ENCODE measurements at regions not wholly inside any gene's neighbourhood (a gene's known extent, or its start where the extent isn't known, plus 50 kb on each side); places are given as distances from the start of the nearest gene placed in this dataset.

GRCh38 chr1:188906921-188907641 lies 1570.6 kb downstream of the BRINP3 start:
- no peak overlapping the region for H3K9ac ChIP-seq (ENCODE audit: low read length)
- H3K4me1 ChIP-seq (ENCODE audit: control insufficient read depth, insufficient read depth, low read length), result no peaks in the 10 kb centered on the region
- no peaks in the 10 kb centered on the region for H3K27me3 ChIP-seq (ENCODE audit: control insufficient read depth, insufficient read depth, low read length)
- H3K36me3 ChIP-seq (ENCODE audit: control insufficient read depth, insufficient read depth, low read length), result no peaks in the 10 kb centered on the region
- H3K4me3 ChIP-seq (ENCODE audit: low read length), result no peak overlapping the region
- no peak overlapping the region for H3K27ac ChIP-seq (ENCODE audit: low read depth, low read length)

- H3K27me3 ChIP-seq (ENCODE audit: control insufficient read depth, insufficient read depth, low read length), result no peaks in the 10 kb centered on the region
- no peaks in the 10 kb centered on the region for H3K36me3 ChIP-seq (ENCODE audit: control insufficient read depth, insufficient read depth, low read length)
- H3K9ac ChIP-seq (ENCODE audit: low read length), result no peak overlapping the region
- no peaks in the 10 kb centered on the region for H3K4me1 ChIP-seq (ENCODE audit: control insufficient read depth, insufficient read depth, low read length)
- no peak overlapping the region for H3K27ac ChIP-seq (ENCODE audit: low read depth, low read length)
- H3K4me3 ChIP-seq (ENCODE audit: low read length), result no peak overlapping the region
Observed at GRCh38 chr1:188930382-188930781, 1547.3 kb downstream of the BRINP3 start.

- Histone ChIP-seq H3K9ac (ENCODE audit: low read length) (no peak overlapping the region), H3K36me3 (ENCODE audit: control insufficient read depth, insufficient read depth, low read length) (no peaks in the 10 kb centered on the region), H3K27me3 (ENCODE audit: control insufficient read depth, insufficient read depth, low read length) (no peaks in the 10 kb centered on the region), H3K27ac (ENCODE audit: low read depth, low read length) (no peak overlapping the region), H3K4me3 (ENCODE audit: low read length) (no peak overlapping the region), H3K4me1 (ENCODE audit: control insufficient read depth, insufficient read depth, low read length) (no peaks in the 10 kb centered on the region)
Observed at GRCh38 chr1:188931506-188931905, 1546.2 kb downstream of the BRINP3 start.

GRCh38 chr1:188937965-188938551 lies 1539.6 kb downstream of the BRINP3 start:
- Histone ChIP-seq H3K9ac (ENCODE audit: low read length) (no peak overlapping the region), H3K4me3 (ENCODE audit: low read length) (no peak overlapping the region), H3K27me3 (ENCODE audit: control insufficient read depth, insufficient read depth, low read length) (no peaks in the 10 kb centered on the region), H3K4me1 (ENCODE audit: control insufficient read depth, insufficient read depth, low read length) (no peaks in the 10 kb centered on the region), H3K27ac (ENCODE audit: low read depth, low read length) (no peak overlapping the region), H3K36me3 (ENCODE audit: control insufficient read depth, insufficient read depth, low read length) (no peaks in the 10 kb centered on the region)

DNA sequence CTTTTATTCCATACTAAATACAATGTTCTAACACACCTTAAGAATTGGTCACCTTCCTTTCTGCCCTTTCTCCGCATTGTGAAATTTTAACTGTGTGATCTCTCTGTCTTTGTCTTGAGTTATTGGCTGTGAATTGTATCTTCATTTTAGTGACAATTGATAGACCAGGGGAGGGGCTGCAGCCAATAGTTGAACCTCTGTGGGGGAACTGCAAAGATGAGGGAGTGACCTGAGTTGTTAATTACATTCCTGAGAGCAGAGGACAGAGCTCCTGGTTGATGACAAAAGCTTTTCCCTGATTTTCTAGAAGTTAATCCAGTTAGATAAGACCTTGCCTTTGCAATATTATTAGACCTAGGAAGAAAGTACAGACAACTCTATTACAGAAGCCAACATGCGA lies 1535.7 kb downstream of the BRINP3 start:
- Histone ChIP-seq H3K4me1 (ENCODE audit: control insufficient read depth, insufficient read depth, low read length) (no peaks in the 10 kb centered on the region), H3K27me3 (ENCODE audit: control insufficient read depth, insufficient read depth, low read length) (no peaks in the 10 kb centered on the region)

DNA sequence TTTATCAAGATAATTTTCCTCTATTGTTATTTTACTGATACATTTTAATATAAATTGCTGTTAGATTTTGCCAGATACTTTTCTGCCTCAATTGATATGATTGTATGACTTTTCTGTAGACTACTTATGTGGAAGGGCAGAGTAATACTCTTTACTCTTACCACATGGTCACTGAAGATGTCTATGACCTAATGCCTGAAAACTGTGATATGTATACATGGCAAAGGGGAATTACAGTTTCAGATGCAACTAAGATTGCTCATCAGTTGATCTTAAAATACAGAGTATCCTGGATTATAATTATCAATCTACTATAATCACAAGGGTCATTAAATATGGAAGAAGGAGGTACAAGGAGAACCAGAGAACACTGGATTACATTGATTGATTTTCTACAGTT lies 1528.0 kb downstream of the BRINP3 start:
- Histone ChIP-seq H3K36me3 (ENCODE audit: control insufficient read depth, insufficient read depth, low read length) (no peaks in the 10 kb centered on the region), H3K4me1 (ENCODE audit: control insufficient read depth, insufficient read depth, low read length) (no peaks in the 10 kb centered on the region), H3K4me3 (ENCODE audit: low read length) (no peak overlapping the region), H3K27ac (ENCODE audit: low read depth, low read length) (no peak overlapping the region), H3K27me3 (ENCODE audit: control insufficient read depth, insufficient read depth, low read length) (no peaks in the 10 kb centered on the region), H3K9ac (ENCODE audit: low read length) (no peak overlapping the region)

More for the DNA sequence above, 1535.7 kb downstream of the BRINP3 start:
- no peaks in the 10 kb centered on the region for H3K36me3 ChIP-seq (ENCODE audit: control insufficient read depth, insufficient read depth, low read length)
- H3K27ac ChIP-seq (ENCODE audit: low read depth, low read length), result no peak overlapping the region
- H3K9ac ChIP-seq (ENCODE audit: low read length), result no peak overlapping the region
- no peak overlapping the region for H3K4me3 ChIP-seq (ENCODE audit: low read length)

DNA sequence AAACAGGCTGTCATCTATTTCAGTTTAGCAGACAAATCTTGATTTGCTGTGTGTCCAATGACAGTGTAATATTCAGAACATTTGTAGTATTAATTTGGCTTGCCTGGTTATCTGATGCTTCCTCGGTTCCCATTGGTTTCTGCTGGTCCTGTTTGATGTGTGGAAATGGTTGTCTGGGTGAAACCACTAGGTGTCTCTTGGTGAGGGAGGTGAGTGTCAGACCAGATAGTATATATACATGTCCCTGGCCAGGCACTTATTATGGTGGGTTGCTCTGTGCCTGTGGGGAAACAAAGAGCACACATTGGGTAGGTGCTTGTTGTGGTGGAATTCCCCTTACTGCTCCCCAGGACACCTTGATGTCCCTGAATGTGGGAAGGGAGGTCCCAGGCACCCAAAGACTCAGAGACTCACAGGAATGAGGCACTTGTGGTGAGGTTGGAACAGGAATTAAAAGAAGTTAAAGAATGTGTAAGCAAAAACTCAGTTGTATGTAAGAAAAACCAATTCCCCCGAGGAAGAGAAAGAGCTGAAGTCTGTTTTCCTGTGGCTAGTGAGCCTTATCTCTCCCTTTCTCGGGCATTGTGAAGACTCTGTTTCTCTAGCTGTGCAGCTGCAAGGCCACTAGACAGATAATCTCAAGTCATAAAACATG lies 1519.1 kb downstream of the BRINP3 start:
- H3K27ac ChIP-seq (ENCODE audit: low read depth, low read length), result no peak overlapping the region
- no peaks in the 10 kb centered on the region for H3K36me3 ChIP-seq (ENCODE audit: control insufficient read depth, insufficient read depth, low read length)
- H3K9ac ChIP-seq (ENCODE audit: low read length), result no peak overlapping the region
- H3K4me3 ChIP-seq (ENCODE audit: low read length), result no peak overlapping the region
- H3K27me3 ChIP-seq (ENCODE audit: control insufficient read depth, insufficient read depth, low read length), result no peaks in the 10 kb centered on the region
- H3K4me1 ChIP-seq (ENCODE audit: control insufficient read depth, insufficient read depth, low read length), result no peaks in the 10 kb centered on the region

GRCh38 chr1:188986745-188987417 lies 1490.8 kb downstream of the BRINP3 start:
- Histone ChIP-seq H3K27me3 (ENCODE audit: control insufficient read depth, insufficient read depth, low read length) (no peaks in the 10 kb centered on the region), H3K9ac (ENCODE audit: low read length) (no peak overlapping the region)

GRCh38 chr1:188988589-188988988 lies 1489.1 kb downstream of the BRINP3 start:
- no peaks in the 10 kb centered on the region for H3K4me1 ChIP-seq (ENCODE audit: control insufficient read depth, insufficient read depth, low read length)
- no peaks in the 10 kb centered on the region for H3K27me3 ChIP-seq (ENCODE audit: control insufficient read depth, insufficient read depth, low read length)
- no peak overlapping the region for H3K27ac ChIP-seq (ENCODE audit: low read depth, low read length)
- H3K36me3 ChIP-seq (ENCODE audit: control insufficient read depth, insufficient read depth, low read length), result no peaks in the 10 kb centered on the region
- H3K4me3 ChIP-seq (ENCODE audit: low read length), result no peak overlapping the region
- no peak overlapping the region for H3K9ac ChIP-seq (ENCODE audit: low read length)

More at GRCh38 chr1:188986745-188987417, 1490.8 kb downstream of the BRINP3 start:
- Histone ChIP-seq H3K4me3 (ENCODE audit: low read length) (no peak overlapping the region), H3K27ac (ENCODE audit: low read depth, low read length) (no peak overlapping the region), H3K4me1 (ENCODE audit: control insufficient read depth, insufficient read depth, low read length) (no peaks in the 10 kb centered on the region), H3K36me3 (ENCODE audit: control insufficient read depth, insufficient read depth, low read length) (no peaks in the 10 kb centered on the region)

DNA sequence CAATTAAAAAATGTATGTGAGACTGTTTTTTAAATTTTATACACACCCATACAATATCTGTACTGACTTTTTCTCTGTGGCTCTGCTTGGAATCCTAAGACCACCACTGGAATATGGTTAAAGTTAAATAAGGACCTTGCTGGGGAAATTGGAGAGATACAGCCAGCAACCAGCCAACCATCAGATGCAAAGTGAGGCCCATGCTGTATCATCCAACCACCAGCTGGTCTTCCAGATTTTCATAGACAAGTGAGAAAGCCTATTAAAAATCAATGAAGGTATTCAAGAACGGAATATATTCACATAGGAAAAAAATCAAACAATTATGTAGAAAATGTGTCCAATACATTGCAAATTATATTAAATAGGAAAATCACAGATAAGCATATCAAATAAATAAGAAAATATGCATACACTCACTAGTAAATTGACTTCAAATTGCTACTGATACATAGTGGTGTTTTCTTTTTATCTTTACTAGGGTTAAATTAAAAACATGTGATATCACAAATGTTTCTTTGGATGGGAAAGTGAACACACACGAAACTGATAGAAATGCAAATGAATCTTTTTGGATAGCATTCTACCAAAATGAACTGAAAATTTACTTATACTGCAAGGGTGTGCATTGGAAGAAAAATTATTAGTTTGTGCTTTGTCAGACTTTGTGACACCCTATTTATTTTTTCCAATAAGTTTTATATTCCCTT lies 1486.3 kb downstream of the BRINP3 start:
- H3K36me3 ChIP-seq (ENCODE audit: control insufficient read depth, insufficient read depth, low read length), result no peaks in the 10 kb centered on the region

DNA sequence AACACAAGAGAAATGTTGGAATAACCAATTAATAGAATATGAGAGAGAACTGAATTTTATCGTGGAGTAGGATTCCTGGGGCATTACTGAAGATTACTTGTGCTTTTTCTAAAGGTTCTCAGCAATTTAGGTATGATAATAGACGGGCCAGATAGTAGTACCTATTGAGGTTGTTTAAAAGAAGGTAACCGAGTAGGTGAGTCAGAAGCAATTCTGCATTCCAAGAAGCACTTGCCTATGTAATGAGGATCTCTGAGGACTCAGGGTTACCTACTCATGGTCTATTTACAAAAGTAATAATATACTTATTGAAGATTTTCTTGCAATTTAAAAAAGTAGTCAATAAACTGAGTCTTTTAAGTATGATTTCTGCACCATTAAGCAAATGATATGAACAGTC lies 1469.8 kb downstream of the BRINP3 start:
- no peaks in the 10 kb centered on the region for H3K36me3 ChIP-seq (ENCODE audit: control insufficient read depth, insufficient read depth, low read length)
- no peak overlapping the region for H3K27ac ChIP-seq (ENCODE audit: low read depth, low read length)
- H3K4me1 ChIP-seq (ENCODE audit: control insufficient read depth, insufficient read depth, low read length), result no peaks in the 10 kb centered on the region
- no peak overlapping the region for H3K9ac ChIP-seq (ENCODE audit: low read length)
- no peaks in the 10 kb centered on the region for H3K27me3 ChIP-seq (ENCODE audit: control insufficient read depth, insufficient read depth, low read length)
- no peak overlapping the region for H3K4me3 ChIP-seq (ENCODE audit: low read length)

More for the DNA sequence above, 1486.3 kb downstream of the BRINP3 start:
- Histone ChIP-seq H3K27ac (ENCODE audit: low read depth, low read length) (no peak overlapping the region), H3K9ac (ENCODE audit: low read length) (no peak overlapping the region), H3K4me3 (ENCODE audit: low read length) (no peak overlapping the region), H3K27me3 (ENCODE audit: control insufficient read depth, insufficient read depth, low read length) (no peaks in the 10 kb centered on the region), H3K4me1 (ENCODE audit: control insufficient read depth, insufficient read depth, low read length) (no peaks in the 10 kb centered on the region)

- no peaks in the 10 kb centered on the region for H3K4me1 ChIP-seq (ENCODE audit: control insufficient read depth, insufficient read depth, low read length)
- no peak overlapping the region for H3K9ac ChIP-seq (ENCODE audit: low read length)
- H3K27me3 ChIP-seq (ENCODE audit: control insufficient read depth, insufficient read depth, low read length), result no peaks in the 10 kb centered on the region
- H3K4me3 ChIP-seq (ENCODE audit: low read length), result no peak overlapping the region
- no peak overlapping the region for H3K27ac ChIP-seq (ENCODE audit: low read depth, low read length)
- H3K36me3 ChIP-seq (ENCODE audit: control insufficient read depth, insufficient read depth, low read length), result no peaks in the 10 kb centered on the region
Observed at GRCh38 chr1:189021577-189021976, 1456.1 kb downstream of the BRINP3 start.
